Smooth muscle cell (in vitro differentiated cells): ENCODE measurements at regions not wholly inside any gene's neighbourhood (a gene's known extent, or its start where the extent isn't known, plus 50 kb on each side); places are given as distances from the start of the nearest gene placed in this dataset.

Experiments used
- DNase-seq: peaks from one replicate; lab custom pipeline; 2025; ENCODE audit not compliant: unreplicated experiment; lab: John Stamatoyannopoulos, UW
- H2AFZ ChIP-seq: fragments of 200-600 bp; sonication (generic); 2 replicates; pipeline ENCODE4 v1.6.0; 2016; ENCODE audit warnings: antibody characterized with exemption, low read depth, mild to moderate bottlenecking
- H3F3A ChIP-seq: fragments of 200-600 bp; sonication (generic); 2 replicates; pipeline ENCODE4 v1.6.0; 2017; ENCODE audit warnings: antibody characterized with exemption, low read depth
- H3K27ac ChIP-seq: fragments of 200-600 bp; sonication (generic); 2 replicates; pipeline ENCODE4 v1.5.1; 2016; ENCODE audit warnings: low read depth, mild to moderate bottlenecking
- H3K27me3 ChIP-seq: fragments of 200-600 bp; sonication (generic); 2 replicates; pipeline ENCODE4 v1.6.1; 2016; ENCODE audit warnings: low read depth, mild to moderate bottlenecking
- H3K36me3 ChIP-seq: fragments of 200-600 bp; sonication (generic); 2 replicates; pipeline ENCODE4 v1.5.1; 2016; ENCODE audit warnings: low read depth
- H3K4me1 ChIP-seq: fragments of 200-600 bp; sonication (generic); 2 replicates; pipeline ENCODE4 v1.5.1; 2016; ENCODE audit warnings: low read depth
- H3K4me2 ChIP-seq: fragments of 200-600 bp; sonication (generic); 2 replicates; pipeline ENCODE4 v1.6.0; 2016; ENCODE audit warnings: mild to moderate bottlenecking
- H3K4me3 ChIP-seq: fragments of 200-600 bp; sonication (generic); 2 replicates; pipeline ENCODE4 v1.5.1; 2016; ENCODE audit warnings: mild to moderate bottlenecking
- H3K79me2 ChIP-seq: fragments of 200-600 bp; sonication (generic); 2 replicates; pipeline ENCODE4 v1.6.0; 2016; ENCODE audit warnings: low read depth, mild to moderate bottlenecking
- H3K9ac ChIP-seq: fragments of 200-600 bp; sonication (generic); 2 replicates; pipeline ENCODE4 v1.6.0; 2016; ENCODE audit warnings: low read depth
- H3K9me3 ChIP-seq: fragments of 200-600 bp; sonication (generic); replicated peaks from 2 replicates; pipeline ENCODE4 v1.5.1; 2016; ENCODE audit warnings: low read depth
- H4K20me1 ChIP-seq: fragments of 200-600 bp; sonication (generic); 2 replicates; pipeline ENCODE4 v1.6.0; 2016; ENCODE audit warnings: low read depth
- WGBS: methylation state at CpG from one replicate; pipeline ENCODE4 v1.1.7; 2016; ENCODE audit warnings: low lambda C conversion rate; 5-methylcytosine and 5-hydroxymethylcytosine counted together
- TF ChIP-seq, protein P1 (sequence below): fragments of 200-600 bp; sonication (generic); IDR thresholded peaks from 2 replicates; pipeline ENCODE4 v1.5.1; 2017; ENCODE audit warnings: borderline replicate concordance, mild to moderate bottlenecking, antibody characterized with exemption; ENCODE audit not compliant: insufficient read depth, poor library complexity, severe bottlenecking

- no peaks in the 10 kb centered on the region for H3K79me2 ChIP-seq
- H3K4me2 ChIP-seq = no peak overlapping the region
- no peak overlapping the region for H2AFZ ChIP-seq
- no peaks in the 10 kb centered on the region for H3K4me1 ChIP-seq
- H3K27ac ChIP-seq = no peak overlapping the region
- WGBS = 62% methylated on average over 4 of the region's 4 CpGs
- DNase-seq = no peak
- H3F3A ChIP-seq = no peaks in the 10 kb centered on the region
- no peaks in the 10 kb centered on the region for H3K36me3 ChIP-seq
- H3K9me3 ChIP-seq = no peaks in the 10 kb centered on the region
- TF ChIP-seq, protein P1, sequence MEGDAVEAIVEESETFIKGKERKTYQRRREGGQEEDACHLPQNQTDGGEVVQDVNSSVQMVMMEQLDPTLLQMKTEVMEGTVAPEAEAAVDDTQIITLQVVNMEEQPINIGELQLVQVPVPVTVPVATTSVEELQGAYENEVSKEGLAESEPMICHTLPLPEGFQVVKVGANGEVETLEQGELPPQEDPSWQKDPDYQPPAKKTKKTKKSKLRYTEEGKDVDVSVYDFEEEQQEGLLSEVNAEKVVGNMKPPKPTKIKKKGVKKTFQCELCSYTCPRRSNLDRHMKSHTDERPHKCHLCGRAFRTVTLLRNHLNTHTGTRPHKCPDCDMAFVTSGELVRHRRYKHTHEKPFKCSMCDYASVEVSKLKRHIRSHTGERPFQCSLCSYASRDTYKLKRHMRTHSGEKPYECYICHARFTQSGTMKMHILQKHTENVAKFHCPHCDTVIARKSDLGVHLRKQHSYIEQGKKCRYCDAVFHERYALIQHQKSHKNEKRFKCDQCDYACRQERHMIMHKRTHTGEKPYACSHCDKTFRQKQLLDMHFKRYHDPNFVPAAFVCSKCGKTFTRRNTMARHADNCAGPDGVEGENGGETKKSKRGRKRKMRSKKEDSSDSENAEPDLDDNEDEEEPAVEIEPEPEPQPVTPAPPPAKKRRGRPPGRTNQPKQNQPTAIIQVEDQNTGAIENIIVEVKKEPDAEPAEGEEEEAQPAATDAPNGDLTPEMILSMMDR = no peak
- no peaks in the 10 kb centered on the region for H4K20me1 ChIP-seq
- H3K9ac ChIP-seq = no peak overlapping the region
- H3K27me3 ChIP-seq = no peaks in the 10 kb centered on the region
- H3K4me3 ChIP-seq = no peak overlapping the region
These were observed 271.1 kb upstream of the SEMA3D start for GRCh38 chr7:85457911-85458310.

DNA sequence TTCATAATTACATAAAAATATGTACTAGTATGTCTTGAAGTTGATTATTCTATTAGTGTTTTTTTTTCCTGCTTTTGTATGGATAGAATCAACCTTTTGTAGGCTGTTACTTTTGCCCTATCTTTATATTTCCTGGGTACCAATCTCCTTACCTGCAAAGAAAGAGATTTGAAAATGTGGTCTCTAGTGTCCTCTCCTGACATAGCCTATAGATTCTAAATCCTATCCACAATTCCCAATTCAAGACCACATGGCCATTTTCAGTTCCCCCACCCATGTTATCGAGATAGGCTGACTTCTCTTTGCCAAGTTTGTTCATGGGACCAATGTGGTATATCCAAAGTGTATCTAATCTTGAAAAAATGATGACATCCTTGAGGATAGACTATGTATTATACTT lies 269.4 kb upstream of the SEMA3D start:
- H3K27me3 ChIP-seq = no peaks in the 10 kb centered on the region
- no peak for DNase-seq

DNA sequence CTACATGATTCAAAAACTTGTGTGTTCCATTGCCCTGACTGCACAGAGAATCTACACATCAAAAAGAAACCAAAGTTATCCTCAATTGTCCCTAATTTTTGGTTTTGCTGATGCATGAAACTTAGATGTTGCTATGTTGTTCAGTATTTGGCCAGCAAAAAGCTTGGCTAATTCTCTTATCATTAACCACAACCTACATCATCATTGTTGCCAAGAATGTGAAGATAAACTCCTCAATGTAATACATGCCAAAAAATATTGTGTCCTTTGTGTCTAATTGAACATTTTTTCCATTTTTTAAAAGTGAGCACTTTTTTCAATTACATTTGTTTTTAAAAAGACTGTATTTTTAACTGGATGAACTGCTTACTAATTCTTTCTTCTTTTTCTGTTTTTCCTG lies 268.0 kb upstream of the SEMA3D start:
- no peaks in the 10 kb centered on the region for H3K79me2 ChIP-seq
- TF ChIP-seq, protein P1 = no peak
- no peak overlapping the region for H3K9ac ChIP-seq
- peak overlapping the region; percentile 49 for H2AFZ ChIP-seq
- no peaks in the 10 kb centered on the region for H3K4me1 ChIP-seq
- no peaks in the 10 kb centered on the region for H3K36me3 ChIP-seq
- no peak for DNase-seq
- no peak overlapping the region for H3K4me3 ChIP-seq
- no peaks in the 10 kb centered on the region for H3F3A ChIP-seq
- no peak overlapping the region for H3K4me2 ChIP-seq
- no peaks in the 10 kb centered on the region for H4K20me1 ChIP-seq
- no peaks in the 10 kb centered on the region for H3K9me3 ChIP-seq
- H3K27me3 ChIP-seq = no peaks in the 10 kb centered on the region
- H3K27ac ChIP-seq = no peak overlapping the region

More for the DNA sequence above, 269.4 kb upstream of the SEMA3D start:
- no peaks in the 10 kb centered on the region for H3F3A ChIP-seq
- 87% methylated on average over 1 of the region's 1 CpG for WGBS
- H3K36me3 ChIP-seq = no peaks in the 10 kb centered on the region
- H2AFZ ChIP-seq = no peak overlapping the region
- H3K4me1 ChIP-seq = no peaks in the 10 kb centered on the region
- no peak overlapping the region for H3K27ac ChIP-seq
- no peaks in the 10 kb centered on the region for H3K9me3 ChIP-seq
- H3K4me2 ChIP-seq = no peak overlapping the region
- no peaks in the 10 kb centered on the region for H3K79me2 ChIP-seq
- no peak overlapping the region for H3K4me3 ChIP-seq
- H3K9ac ChIP-seq = no peak overlapping the region
- TF ChIP-seq, protein P1 = no peak
- no peaks in the 10 kb centered on the region for H4K20me1 ChIP-seq

- no peak for DNase-seq
- Histone ChIP-seq H2AFZ (no peak overlapping the region), H3K27me3 (no peaks in the 10 kb centered on the region), H3K4me3 (no peak overlapping the region), H3K27ac (no peak overlapping the region), H3K4me1 (no peaks in the 10 kb centered on the region), H3F3A (no peaks in the 10 kb centered on the region), H3K4me2 (no peak overlapping the region), H4K20me1 (no peaks in the 10 kb centered on the region), H3K9me3 (no peaks in the 10 kb centered on the region), H3K9ac (no peak overlapping the region), H3K79me2 (no peaks in the 10 kb centered on the region), H3K36me3 (no peaks in the 10 kb centered on the region)
- TF ChIP-seq, protein P1 = no peak
These were observed 265.8 kb upstream of the SEMA3D start for GRCh38 chr7:85452674-85453073.
